ENCODE measurements at regions not wholly inside any gene's neighbourhood (a gene's known extent, or its start where the extent isn't known, plus 50 kb on each side); places are given as distances from the start of the nearest gene placed in this dataset.

DNA sequence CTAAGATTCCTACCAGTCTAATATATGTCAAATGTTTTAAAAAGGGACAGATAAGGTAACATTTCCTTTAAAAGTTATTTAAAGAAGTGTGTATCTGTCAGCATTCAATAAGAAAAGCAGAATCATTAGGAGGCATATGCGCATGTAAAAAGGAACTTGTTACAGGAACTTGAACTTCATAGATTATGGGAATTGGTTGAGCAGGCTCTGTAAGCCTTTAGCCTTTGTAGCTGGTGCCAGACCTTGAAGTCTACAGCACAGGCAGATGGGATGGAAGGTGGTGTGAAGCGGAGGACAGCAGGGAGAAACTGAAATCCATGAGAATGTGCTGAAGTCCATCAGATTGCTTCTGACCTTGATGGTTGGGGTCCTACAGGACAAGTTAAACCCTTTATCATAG is 138.3 kb upstream of the ST6GAL2 start:
- H3K79me2 ChIP-seq (ENCODE audit: insufficient read depth, low read depth, low read length) = no peaks in the 10 kb centered on the region
- no peak overlapping the region for H3K27ac ChIP-seq (ENCODE audit: low read depth, low read length, poor library complexity, severe bottlenecking)
- no TSS peak for BruUV-seq (replicated peaks)
- no peaks in the 10 kb centered on the region for H4K20me1 ChIP-seq (ENCODE audit: insufficient read depth, low read length)
- ChIA-PET CTCF (ENCODE audit: unreplicated experiment) (no interaction called here), POLR2A (no interaction called here)
- no peak overlapping the region for H3K4me2 ChIP-seq (ENCODE audit: low read length)
- no peak for DNase-seq (ENCODE audit: low spot score)
- H3K4me1 ChIP-seq (ENCODE audit: insufficient read depth, low read length, poor library complexity, severe bottlenecking) = no peaks in the 10 kb centered on the region
- H3K9me3 ChIP-seq (ENCODE audit: low read length) = no peaks in the 10 kb centered on the region
- TF ChIP-seq, protein P1, sequence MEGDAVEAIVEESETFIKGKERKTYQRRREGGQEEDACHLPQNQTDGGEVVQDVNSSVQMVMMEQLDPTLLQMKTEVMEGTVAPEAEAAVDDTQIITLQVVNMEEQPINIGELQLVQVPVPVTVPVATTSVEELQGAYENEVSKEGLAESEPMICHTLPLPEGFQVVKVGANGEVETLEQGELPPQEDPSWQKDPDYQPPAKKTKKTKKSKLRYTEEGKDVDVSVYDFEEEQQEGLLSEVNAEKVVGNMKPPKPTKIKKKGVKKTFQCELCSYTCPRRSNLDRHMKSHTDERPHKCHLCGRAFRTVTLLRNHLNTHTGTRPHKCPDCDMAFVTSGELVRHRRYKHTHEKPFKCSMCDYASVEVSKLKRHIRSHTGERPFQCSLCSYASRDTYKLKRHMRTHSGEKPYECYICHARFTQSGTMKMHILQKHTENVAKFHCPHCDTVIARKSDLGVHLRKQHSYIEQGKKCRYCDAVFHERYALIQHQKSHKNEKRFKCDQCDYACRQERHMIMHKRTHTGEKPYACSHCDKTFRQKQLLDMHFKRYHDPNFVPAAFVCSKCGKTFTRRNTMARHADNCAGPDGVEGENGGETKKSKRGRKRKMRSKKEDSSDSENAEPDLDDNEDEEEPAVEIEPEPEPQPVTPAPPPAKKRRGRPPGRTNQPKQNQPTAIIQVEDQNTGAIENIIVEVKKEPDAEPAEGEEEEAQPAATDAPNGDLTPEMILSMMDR (conservative IDR thresholded peaks at IDR 0.05; ENCODE audit: low read length) = no peak
- no peak for TF ChIP-seq EZH2phosphoT487 (IDR thresholded peaks at IDR 0.05; ENCODE audit: borderline replicate concordance, low read depth, low read length)
- intact Hi-C loops (cut with micrococcal nuclease; ENCODE audit: unreplicated experiment) = no loop called here
- no peak overlapping the region for H3K4me3 ChIP-seq (ENCODE audit: low read depth, low read length, poor library complexity, severe bottlenecking)
- no peaks in the 10 kb centered on the region for H3K36me3 ChIP-seq (ENCODE audit: insufficient read depth, low read length)
- H2AFZ ChIP-seq (ENCODE audit: low read length) = no peak overlapping the region
- no peaks in the 10 kb centered on the region for H3K9me2 ChIP-seq (ENCODE audit: insufficient read depth, low read length)

DNA sequence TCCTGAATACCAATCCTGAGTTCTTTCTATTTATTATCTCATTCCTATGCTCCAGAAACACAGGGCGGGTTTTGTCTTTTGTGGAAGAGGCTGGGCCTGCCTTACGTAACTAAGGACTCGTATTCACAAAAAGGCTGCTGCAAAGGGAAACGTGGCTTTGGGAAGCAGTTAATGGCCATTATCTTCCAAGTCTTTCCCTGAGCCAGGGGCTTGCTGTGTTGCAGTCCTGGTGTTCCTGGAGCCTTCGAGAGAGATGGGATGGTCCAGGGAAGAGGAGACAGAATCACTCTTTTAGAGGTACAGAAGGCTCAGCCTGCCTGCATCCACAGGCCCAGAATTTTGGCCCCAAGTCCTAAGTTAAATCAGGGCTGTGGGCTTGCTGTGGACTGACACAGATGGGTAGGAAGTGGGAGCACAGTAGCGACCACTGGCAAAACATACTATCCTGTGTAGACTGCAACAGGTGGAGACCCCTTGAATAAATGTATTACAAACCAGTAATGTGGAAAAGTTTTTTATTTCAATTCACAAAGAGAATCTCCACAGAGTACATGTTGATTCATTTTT is 139.4 kb upstream of the ST6GAL2 start:
- BruUV-seq (replicated peaks) = no TSS peak
- H3K9me2 ChIP-seq (ENCODE audit: insufficient read depth, low read length) = no peaks in the 10 kb centered on the region
- TF ChIP-seq, protein P1 (conservative IDR thresholded peaks at IDR 0.05; ENCODE audit: low read length) = no peak
- no peak for TF ChIP-seq EZH2phosphoT487 (IDR thresholded peaks at IDR 0.05; ENCODE audit: borderline replicate concordance, low read depth, low read length)
- no peak overlapping the region for H3K4me3 ChIP-seq (ENCODE audit: low read depth, low read length, poor library complexity, severe bottlenecking)
- no peaks in the 10 kb centered on the region for H4K20me1 ChIP-seq (ENCODE audit: insufficient read depth, low read length)
- no peaks in the 10 kb centered on the region for H3K36me3 ChIP-seq (ENCODE audit: insufficient read depth, low read length)
- H3K9me3 ChIP-seq (ENCODE audit: low read length) = no peaks in the 10 kb centered on the region
- no peaks in the 10 kb centered on the region for H3K4me1 ChIP-seq (ENCODE audit: insufficient read depth, low read length, poor library complexity, severe bottlenecking)
- intact Hi-C loops (cut with micrococcal nuclease; ENCODE audit: unreplicated experiment) = no loop called here
- DNase-seq (ENCODE audit: low spot score) = no peak
- H2AFZ ChIP-seq (ENCODE audit: low read length) = no peak overlapping the region
- ChIA-PET CTCF (ENCODE audit: unreplicated experiment) (no interaction called here), POLR2A (no interaction called here)
- no peak overlapping the region for H3K4me2 ChIP-seq (ENCODE audit: low read length)
- H3K79me2 ChIP-seq (ENCODE audit: insufficient read depth, low read depth, low read length) = no peaks in the 10 kb centered on the region
- no peak overlapping the region for H3K27ac ChIP-seq (ENCODE audit: low read depth, low read length, poor library complexity, severe bottlenecking)

DNA sequence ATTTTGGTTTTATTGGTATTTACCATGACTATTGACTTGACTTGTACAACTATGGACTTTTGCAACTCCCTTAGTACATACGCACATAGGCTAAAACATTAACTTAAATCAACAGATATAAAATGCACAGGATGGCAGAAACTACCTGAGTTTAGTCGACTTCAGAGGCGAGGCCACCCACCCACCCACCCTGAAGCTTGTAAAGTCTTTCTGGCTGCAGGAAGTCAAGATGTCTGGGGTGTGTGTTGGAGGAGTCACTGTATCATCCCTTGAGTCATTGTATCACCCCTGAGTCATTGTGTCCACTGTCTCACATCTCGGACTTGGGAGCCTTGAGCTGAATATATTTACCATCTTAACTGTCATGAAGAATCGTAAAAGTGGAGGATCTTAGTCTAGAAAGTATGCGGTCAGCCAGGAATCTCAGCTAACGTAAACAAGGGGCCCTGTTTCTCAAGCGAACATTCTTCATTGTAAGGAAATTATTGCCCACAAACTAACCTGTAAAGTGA is 140.0 kb upstream of the ST6GAL2 start:
- H3K4me3 ChIP-seq (ENCODE audit: low read depth, low read length, poor library complexity, severe bottlenecking) = no peak overlapping the region
- no peaks in the 10 kb centered on the region for H3K79me2 ChIP-seq (ENCODE audit: insufficient read depth, low read depth, low read length)
- no peaks in the 10 kb centered on the region for H3K9me2 ChIP-seq (ENCODE audit: insufficient read depth, low read length)
- no peaks in the 10 kb centered on the region for H3K9me3 ChIP-seq (ENCODE audit: low read length)
- no peak overlapping the region for H3K4me2 ChIP-seq (ENCODE audit: low read length)
- H4K20me1 ChIP-seq (ENCODE audit: insufficient read depth, low read length) = no peaks in the 10 kb centered on the region
- H3K27ac ChIP-seq (ENCODE audit: low read depth, low read length, poor library complexity, severe bottlenecking) = no peak overlapping the region
- intact Hi-C loops (cut with micrococcal nuclease; ENCODE audit: unreplicated experiment) = no loop called here
- TF ChIP-seq, protein P1 (conservative IDR thresholded peaks at IDR 0.05; ENCODE audit: low read length) = no peak
- no peak for TF ChIP-seq EZH2phosphoT487 (IDR thresholded peaks at IDR 0.05; ENCODE audit: borderline replicate concordance, low read depth, low read length)
- no TSS peak for BruUV-seq (replicated peaks)
- H3K4me1 ChIP-seq (ENCODE audit: insufficient read depth, low read length, poor library complexity, severe bottlenecking) = no peaks in the 10 kb centered on the region
- H2AFZ ChIP-seq (ENCODE audit: low read length) = no peak overlapping the region
- ChIA-PET CTCF (ENCODE audit: unreplicated experiment) (no interaction called here), POLR2A (no interaction called here)
- no peak for DNase-seq (ENCODE audit: low spot score)
- no peaks in the 10 kb centered on the region for H3K36me3 ChIP-seq (ENCODE audit: insufficient read depth, low read length)
